WTC11 (cell line): ENCODE measurements at regions not wholly inside any gene's neighbourhood (a gene's known extent, or its start where the extent isn't known, plus 50 kb on each side); places are given as distances from the start of the nearest gene placed in this dataset.

Experiments used
- ATAC-seq: fragments of 200-7000 bp; cut with Tn5 transposase; 2 replicates; pipeline ENCODE4 v1.10.0; 2021; ENCODE audit warnings: mild to moderate bottlenecking, moderate library complexity
- CTCF ChIA-PET: fragments of 300-600 bp; sonication (Branson Sonifier 250); formaldehyde crosslinking; loops from one replicate; lab custom pipeline; 2021; ENCODE audit warnings: antibody characterized with exemption; lab: Charles Lee
- POLR2A ChIA-PET: fragments of 350-600 bp; sonication (Branson Sonifier 250); formaldehyde crosslinking; loops from one replicate; lab custom pipeline; 2021; ENCODE audit warnings: antibody characterized with exemption; lab: Charles Lee
- DNase-seq: peaks from one replicate; pipeline ENCODE4 v3.0.0; 2021; ENCODE audit warnings: low spot score
- H3K27ac Mint-ChIP-seq: 2 replicates; pipeline ENCODE4 v1.8.0; 2021; ENCODE audit warnings: mixed read lengths
- H3K27me3 Mint-ChIP-seq: 2 replicates; pipeline ENCODE4 v1.8.0; 2021; ENCODE audit warnings: low read depth, mild to moderate bottlenecking, moderate library complexity, mixed read lengths
- H3K36me3 Mint-ChIP-seq: 2 replicates; pipeline ENCODE4 v1.8.0; 2021; ENCODE audit warnings: mixed read lengths
- H3K4me1 Mint-ChIP-seq: 2 replicates; pipeline ENCODE4 v1.8.0; 2022; ENCODE audit warnings: mixed read lengths
- H3K4me3 Mint-ChIP-seq: 2 replicates; pipeline ENCODE4 v1.8.0; 2021; ENCODE audit warnings: mild to moderate bottlenecking, moderate library complexity, mixed read lengths
- H3K9me3 Mint-ChIP-seq: 2 replicates; pipeline ENCODE4 v1.8.0; 2021; ENCODE audit warnings: mixed read lengths
- AR ChIP-seq: fragments of 250-450 bp; sonication (Bioruptor Pico); IDR thresholded peaks from 2 replicates; pipeline ENCODE4 v1.9.0; 2021; ENCODE audit warnings: mild to moderate bottlenecking
- ATF1 ChIP-seq: sonication (generic); formaldehyde crosslinking; IDR thresholded peaks from 2 replicates; pipeline ENCODE4 v1.8.1; 2023; ENCODE audit warnings: mild to moderate bottlenecking, moderate library complexity, missing genetic modification reagents
- ATF6 ChIP-seq: sonication (generic); formaldehyde crosslinking; IDR thresholded peaks from 2 replicates; pipeline ENCODE4 v1.8.1; 2023; ENCODE audit warnings: mild to moderate bottlenecking, missing genetic modification reagents
- CBFB ChIP-seq: sonication (generic); formaldehyde crosslinking; IDR thresholded peaks from 2 replicates; pipeline ENCODE4 v1.8.1; 2022; ENCODE audit warnings: mild to moderate bottlenecking, low read depth, missing genetic modification reagents
- ERG ChIP-seq: fragments of 250-450 bp; sonication (Bioruptor Pico); IDR thresholded peaks from 2 replicates; pipeline ENCODE4 v1.8.0; 2021; ENCODE audit warnings: mild to moderate bottlenecking
- FOXP4 ChIP-seq: sonication (generic); formaldehyde crosslinking; IDR thresholded peaks from 2 replicates; pipeline ENCODE4 v1.8.0; 2022; ENCODE audit warnings: mild to moderate bottlenecking, missing genetic modification reagents
- HMGXB4 ChIP-seq: sonication (generic); formaldehyde crosslinking; IDR thresholded peaks from 2 replicates; pipeline ENCODE4 v1.8.1; 2023; ENCODE audit warnings: mild to moderate bottlenecking, moderate library complexity, missing genetic modification reagents
- MAX ChIP-seq: sonication (generic); formaldehyde crosslinking; IDR thresholded peaks from 2 replicates; pipeline ENCODE4 v1.8.0; 2022; ENCODE audit warnings: mild to moderate bottlenecking, missing genetic modification reagents
- RELA ChIP-seq: sonication (generic); formaldehyde crosslinking; IDR thresholded peaks from 2 replicates; pipeline ENCODE4 v1.8.1; 2022; ENCODE audit warnings: missing genetic modification reagents, mild to moderate bottlenecking, borderline replicate concordance
- SMAD3 ChIP-seq: sonication (generic); formaldehyde crosslinking; IDR thresholded peaks from 2 replicates; pipeline ENCODE4 v1.8.0; 2022; ENCODE audit warnings: missing genetic modification reagents, mild to moderate bottlenecking, borderline replicate concordance
- SOX15 ChIP-seq: fragments of 250-450 bp; sonication (Bioruptor Pico); IDR thresholded peaks from 2 replicates; pipeline ENCODE4 v1.9.0; 2021; ENCODE audit warnings: mild to moderate bottlenecking
- STAT6 ChIP-seq: sonication (generic); formaldehyde crosslinking; conservative IDR thresholded peaks from 2 replicates; pipeline ENCODE4 v1.8.1; 2023; ENCODE audit warnings: mild to moderate bottlenecking, low read depth, missing genetic modification reagents, moderate library complexity
- TEAD1 ChIP-seq: sonication (generic); formaldehyde crosslinking; IDR thresholded peaks from 2 replicates; pipeline ENCODE4 v1.8.0; 2022; ENCODE audit warnings: mild to moderate bottlenecking, missing genetic modification reagents
- TP53 ChIP-seq: sonication (generic); formaldehyde crosslinking; IDR thresholded peaks from 2 replicates; pipeline ENCODE4 v1.8.1; 2023; ENCODE audit warnings: mild to moderate bottlenecking, missing genetic modification reagents
- ZBTB21 ChIP-seq: sonication (generic); formaldehyde crosslinking; IDR thresholded peaks from 2 replicates; pipeline ENCODE4 v1.8.1; 2023; ENCODE audit warnings: mild to moderate bottlenecking, missing genetic modification reagents, borderline replicate concordance
- ZNF317 ChIP-seq: sonication (generic); formaldehyde crosslinking; IDR thresholded peaks from 2 replicates; pipeline ENCODE4 v1.8.1; 2023; ENCODE audit warnings: low read depth, mild to moderate bottlenecking, moderate library complexity, missing genetic modification reagents, borderline replicate concordance
- ZNF512 ChIP-seq: sonication (generic); formaldehyde crosslinking; IDR thresholded peaks from 2 replicates; pipeline ENCODE4 v1.8.1; 2022; ENCODE audit warnings: missing genetic modification reagents, borderline replicate concordance

GRCh38 chr3:40855871-40856270, 331.1 kb downstream of the ZNF621 start:
- Mint-ChIP-seq H3K36me3 (no peaks in the 10 kb centered on the region), H3K4me3 (no peak overlapping the region), H3K27me3 (no peaks in the 10 kb centered on the region), H3K9me3 (no peaks in the 10 kb centered on the region), H3K4me1 (0 out of 2 replicates have a peak, but pooled peaks cover 2% of the 10 kb centered on the region), H3K27ac (no peak overlapping the region)
- DNase-seq (no peak), ATAC-seq (no peak)
- TF ChIP-seq SOX15 = no peak
- no peak for TF ChIP-seq ERG (CRISPR knock-in tag)
- no peak for TF ChIP-seq MAX (CRISPR knock-in tag)
- TF ChIP-seq FOXP4 (CRISPR knock-in tag) = no peak
- TF ChIP-seq ATF6 = no peak
- no peak for TF ChIP-seq AR (CRISPR knock-in tag)
- TF ChIP-seq ZNF317 (CRISPR knock-in tag) = no peak
- TF ChIP-seq ZBTB21 (CRISPR knock-in tag) = no peak
- no peak for TF ChIP-seq CBFB
- TF ChIP-seq RELA (CRISPR knock-in tag) = no peak
- TF ChIP-seq HMGXB4 (CRISPR knock-in tag) = no peak
- no peak for TF ChIP-seq STAT6 (CRISPR knock-in tag)
- no peak for TF ChIP-seq TP53 (CRISPR knock-in tag)
- TF ChIP-seq ATF1 (CRISPR knock-in tag) = no peak
- TF ChIP-seq TEAD1 (CRISPR knock-in tag) = no peak
- no peak for TF ChIP-seq SMAD3 (CRISPR knock-in tag)
- TF ChIP-seq ZNF512 = no peak
- ChIA-PET POLR2A (no interaction called here), CTCF (no interaction called here)
